ENCODE measurements at regions not wholly inside any gene's neighbourhood (a gene's known extent, or its start where the extent isn't known, plus 50 kb on each side); places are given as distances from the start of the nearest gene placed in this dataset.

DNA sequence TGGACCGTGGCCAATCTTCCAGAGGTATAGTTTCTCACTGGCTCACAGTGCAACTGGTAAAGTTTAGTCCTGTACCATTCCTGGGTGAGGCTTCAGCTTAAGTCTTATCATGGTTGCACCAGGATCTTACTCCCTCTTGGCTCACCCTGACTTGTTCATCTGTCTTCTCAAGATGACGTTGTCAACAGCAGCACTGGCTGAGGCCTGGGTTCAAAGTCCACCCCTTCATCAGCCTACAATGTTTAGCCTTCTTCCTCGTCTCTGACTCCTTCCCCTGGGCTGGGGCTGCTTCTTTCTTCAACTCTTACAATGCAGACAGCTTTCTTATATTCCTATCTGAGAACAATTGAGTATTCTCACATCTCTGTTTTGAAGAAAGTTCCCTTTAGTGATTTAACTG is 311.1 kb upstream of the CLINT1 start:
- TF ChIP-seq JUND (IDR thresholded peaks at IDR 0.05; ENCODE audit: low read depth) = no peak
- DNase-seq (ENCODE audit: low read depth in 1 of 2, low spot score in 1 of 2) = no peak
- in situ Hi-C loops (cut with HindIII; ENCODE audit: low pct_unique_long_range_greater_than_20kb, low sequenced_read_pairs) = no loop called here

DNA sequence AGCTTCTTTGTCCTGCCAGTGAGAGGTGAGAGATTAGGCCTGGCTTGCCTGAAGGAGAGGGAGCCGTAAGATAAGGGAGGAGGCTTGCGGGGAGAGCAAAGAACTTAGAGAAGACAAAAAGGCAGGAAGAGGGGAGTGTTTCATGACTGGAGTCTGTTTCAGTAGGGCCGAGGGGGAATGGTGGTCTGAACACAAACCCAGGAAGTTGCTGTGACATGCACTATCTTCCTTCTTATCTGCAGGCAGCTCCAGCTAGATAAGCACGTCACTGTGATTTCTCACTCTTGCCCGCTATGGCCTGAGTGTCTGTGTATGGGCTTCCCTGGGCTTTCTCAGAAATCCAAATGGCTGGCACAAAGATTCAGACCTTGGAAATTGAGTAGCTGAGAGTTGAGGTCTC is 307.5 kb upstream of the CLINT1 start:
- no peak for TF ChIP-seq JUND (IDR thresholded peaks at IDR 0.05; ENCODE audit: low read depth)
- in situ Hi-C loops (cut with HindIII; ENCODE audit: low pct_unique_long_range_greater_than_20kb, low sequenced_read_pairs) = no loop called here
- no peak for DNase-seq (ENCODE audit: low read depth in 1 of 2, low spot score in 1 of 2)

DNA sequence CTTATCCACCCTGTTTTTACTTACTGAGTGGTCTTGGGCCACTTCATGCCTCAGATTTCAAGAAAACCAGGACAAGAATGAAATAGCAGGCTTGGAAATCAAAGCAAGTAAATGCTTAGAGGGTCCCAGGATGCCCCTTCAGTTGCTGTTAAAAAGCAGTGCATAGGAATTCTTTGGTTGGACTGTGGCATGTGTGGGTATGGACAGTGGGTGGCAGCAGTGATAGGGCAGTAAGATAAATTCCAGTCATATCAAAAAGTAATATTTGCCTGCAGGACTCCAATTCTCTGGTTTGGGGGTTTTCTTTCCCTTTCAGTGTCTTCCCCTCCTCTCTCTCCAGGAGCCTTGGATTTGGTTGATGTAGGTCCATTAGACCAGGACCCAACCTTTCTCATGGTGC is 306.7 kb upstream of the CLINT1 start:
- no peak for DNase-seq (ENCODE audit: low read depth in 1 of 2, low spot score in 1 of 2)
- TF ChIP-seq JUND (IDR thresholded peaks at IDR 0.05; ENCODE audit: low read depth) = no peak
- in situ Hi-C loops (cut with HindIII; ENCODE audit: low pct_unique_long_range_greater_than_20kb, low sequenced_read_pairs) = no loop called here

DNA sequence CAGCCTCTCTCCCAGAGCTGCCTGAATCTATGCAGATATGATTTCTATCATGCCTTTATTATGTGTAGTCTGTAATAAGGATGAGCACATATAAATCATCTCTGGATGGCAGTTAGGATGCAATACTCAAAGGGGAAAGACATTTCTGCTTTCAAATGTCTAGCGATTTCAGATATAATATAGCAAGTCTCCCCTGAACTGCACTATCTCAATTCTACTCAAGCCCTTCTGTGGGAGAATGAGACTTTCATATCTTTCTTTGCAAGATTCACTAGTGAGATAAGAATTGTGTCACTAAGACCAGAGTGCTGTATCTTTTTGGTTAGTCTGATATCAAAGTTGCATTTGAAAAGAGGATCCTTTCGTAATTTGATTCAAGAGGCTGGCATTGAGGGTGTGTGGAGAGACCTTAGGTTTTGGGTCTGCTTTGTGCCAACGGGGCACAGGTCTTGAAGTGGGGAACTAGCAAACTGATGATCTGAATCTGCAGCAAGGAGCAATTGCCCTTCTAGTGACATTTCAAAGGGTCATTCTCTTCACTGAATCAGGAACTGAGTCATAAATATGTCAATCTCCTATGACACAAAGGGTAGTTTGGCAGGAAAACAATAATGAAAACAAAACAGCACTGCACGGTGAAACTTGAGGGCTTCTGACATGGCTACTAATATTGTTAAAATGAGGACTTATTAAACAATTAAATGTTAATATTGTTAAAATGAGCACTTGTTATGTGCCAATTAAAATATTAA is 305.5 kb upstream of the CLINT1 start:
- TF ChIP-seq JUND (IDR thresholded peaks at IDR 0.05; ENCODE audit: low read depth) = no peak
- in situ Hi-C loops (cut with HindIII; ENCODE audit: low pct_unique_long_range_greater_than_20kb, low sequenced_read_pairs) = no loop called here

DNA sequence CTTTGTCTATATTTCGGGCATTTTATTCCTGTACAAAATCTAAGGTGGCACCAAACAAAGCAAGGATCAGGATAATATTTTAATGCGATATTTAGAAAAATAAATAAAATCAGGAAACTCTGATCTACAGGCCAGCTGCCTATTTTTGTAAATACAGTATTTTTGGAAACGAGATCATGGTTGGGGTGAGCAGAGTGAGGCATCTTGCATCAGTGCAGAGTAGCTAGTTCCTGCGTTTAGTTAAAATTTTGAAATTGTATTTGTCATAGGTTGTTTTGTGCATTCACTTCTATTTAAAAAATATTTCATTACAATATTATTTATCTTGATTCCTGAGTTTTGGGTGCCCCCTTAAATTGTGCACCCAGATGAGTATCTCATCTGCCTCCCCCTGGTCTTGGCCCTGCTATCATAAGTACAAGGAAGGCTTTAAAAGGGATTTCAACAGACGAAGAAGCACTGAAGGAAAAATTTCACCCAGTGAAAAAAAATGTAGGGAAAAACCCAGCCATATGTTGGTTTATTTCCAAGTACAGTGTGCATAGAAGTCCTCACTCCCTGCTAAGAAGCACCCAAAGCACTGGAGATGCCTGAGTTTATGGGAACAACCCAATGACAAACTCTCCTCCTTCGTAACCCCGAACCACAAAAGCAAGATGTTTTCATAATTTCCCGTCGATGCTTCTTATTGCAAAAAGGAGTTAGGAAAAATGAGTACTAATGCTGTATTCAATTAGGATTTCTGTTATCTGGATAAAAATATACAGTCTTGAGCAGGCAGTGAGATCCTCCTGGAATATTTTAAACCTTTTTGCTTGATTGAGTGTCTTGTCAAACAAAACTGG is 304.7 kb upstream of the CLINT1 start:
- in situ Hi-C loops (cut with HindIII; ENCODE audit: low pct_unique_long_range_greater_than_20kb, low sequenced_read_pairs) = no loop called here
- TF ChIP-seq JUND (IDR thresholded peaks at IDR 0.05; ENCODE audit: low read depth) = no peak
- no peak for DNase-seq (ENCODE audit: low read depth in 1 of 2, low spot score in 1 of 2)

More for the DNA sequence above, 305.5 kb upstream of the CLINT1 start:
- no peak for DNase-seq (ENCODE audit: low read depth in 1 of 2, low spot score in 1 of 2)

DNA sequence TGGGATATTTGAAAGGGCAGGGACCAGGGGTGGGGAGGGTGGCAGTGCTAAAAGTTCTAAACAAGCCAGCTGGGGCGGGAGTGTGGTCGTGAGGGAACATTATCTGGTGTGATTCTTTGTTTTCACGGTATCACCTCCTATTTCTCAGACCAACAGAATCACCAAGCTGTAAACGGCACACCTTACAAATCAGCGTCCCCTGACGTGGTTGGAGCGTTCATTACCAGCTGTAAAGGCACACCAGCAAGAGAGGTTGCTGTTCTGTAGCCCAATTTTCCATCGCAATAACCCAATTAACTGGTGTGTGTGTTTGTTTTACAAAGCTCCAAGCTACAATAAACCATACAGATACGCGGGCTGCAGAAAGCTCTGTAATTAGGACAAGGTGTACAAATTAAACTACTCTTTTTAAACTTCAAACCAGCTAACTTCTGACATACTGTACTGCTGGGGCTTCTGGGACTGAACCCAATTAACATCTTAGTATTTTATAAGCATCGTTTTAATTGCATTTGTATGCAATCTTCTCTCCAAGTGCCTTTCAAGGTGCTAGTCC is 303.6 kb upstream of the CLINT1 start:
- no peak for TF ChIP-seq JUND (IDR thresholded peaks at IDR 0.05; ENCODE audit: low read depth)
- in situ Hi-C loops (cut with HindIII; ENCODE audit: low pct_unique_long_range_greater_than_20kb, low sequenced_read_pairs) = no loop called here
- DNase-seq (ENCODE audit: low read depth in 1 of 2, low spot score in 1 of 2) = no peak

DNA sequence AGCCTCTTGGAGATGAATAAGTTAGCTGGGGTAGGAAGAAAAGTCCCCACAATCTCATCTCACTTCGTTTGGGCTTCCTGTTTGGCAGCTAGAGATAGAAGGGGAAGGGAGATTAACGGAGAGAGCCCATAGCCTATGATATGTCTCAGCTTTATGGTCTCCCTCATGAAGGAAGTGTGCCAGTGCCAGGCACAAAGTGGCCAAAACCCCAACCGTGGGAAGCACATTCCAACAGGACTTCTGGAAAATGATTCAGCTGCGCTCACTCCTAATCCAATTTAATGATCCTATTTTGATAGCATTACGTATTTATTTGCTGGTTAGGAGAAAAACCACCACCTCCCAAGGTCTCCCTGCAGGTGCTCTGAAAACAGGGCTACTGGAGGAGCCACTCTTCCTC is 303.1 kb upstream of the CLINT1 start:
- in situ Hi-C loops (cut with HindIII; ENCODE audit: low pct_unique_long_range_greater_than_20kb, low sequenced_read_pairs) = no loop called here

DNA sequence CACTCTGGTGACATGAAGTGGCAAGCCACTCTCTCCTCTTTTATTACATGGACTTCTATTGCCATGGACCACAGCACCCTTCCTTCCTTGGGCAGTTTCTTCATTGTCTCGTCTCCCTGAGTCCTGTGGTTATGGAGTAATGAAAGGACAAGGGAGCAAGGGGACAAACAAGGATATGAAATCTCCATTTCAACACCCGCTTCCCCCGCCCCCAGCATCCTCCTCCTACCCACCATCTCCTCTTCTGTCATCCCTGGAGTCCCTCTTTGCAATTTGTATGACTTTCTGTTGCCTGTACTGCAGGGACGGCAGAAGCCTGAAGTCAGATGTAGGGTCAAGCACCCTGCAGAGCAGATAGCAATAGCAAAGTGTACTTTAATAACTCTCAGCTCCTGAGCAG is 300.7 kb upstream of the CLINT1 start:
- no peak for TF ChIP-seq JUND (IDR thresholded peaks at IDR 0.05; ENCODE audit: low read depth)
- in situ Hi-C loops (cut with HindIII; ENCODE audit: low pct_unique_long_range_greater_than_20kb, low sequenced_read_pairs) = no loop called here

More for the DNA sequence above, 303.1 kb upstream of the CLINT1 start:
- TF ChIP-seq JUND (IDR thresholded peaks at IDR 0.05; ENCODE audit: low read depth) = no peak
- DNase-seq (ENCODE audit: low read depth in 1 of 2, low spot score in 1 of 2) = no peak

DNA sequence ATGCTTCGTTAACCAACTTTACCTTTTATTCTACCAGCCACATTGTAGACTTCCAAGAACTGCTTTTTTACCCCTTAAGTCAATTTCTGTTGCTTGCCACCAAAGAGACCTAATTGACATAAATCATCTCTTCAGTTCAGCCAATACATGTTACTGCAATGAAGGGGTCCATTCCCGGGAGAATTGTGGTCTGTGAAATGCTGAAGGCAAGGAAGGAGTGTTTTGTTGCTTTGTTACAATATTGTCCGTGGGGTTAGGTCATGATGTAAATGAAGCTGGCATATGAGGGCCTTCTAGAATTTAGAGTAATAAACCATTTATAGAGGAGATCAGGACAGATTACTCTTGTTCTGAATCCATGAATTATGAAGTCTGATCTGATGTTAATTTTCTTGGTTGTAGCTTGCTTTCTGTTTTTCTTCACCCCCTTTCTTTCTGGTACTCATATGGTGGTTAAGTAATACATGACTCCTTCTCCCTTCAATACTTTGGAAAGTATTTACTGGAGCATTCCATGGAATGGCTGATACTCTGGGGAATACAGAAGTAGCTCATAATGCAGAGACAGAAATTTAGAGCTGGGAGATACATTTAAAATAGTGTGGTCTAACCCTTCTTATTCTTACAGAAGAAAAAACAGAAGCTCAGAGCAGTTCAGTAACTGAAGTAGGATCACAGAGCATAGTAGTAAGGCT is 297.0 kb upstream of the CLINT1 start:
- no peak for TF ChIP-seq JUND (IDR thresholded peaks at IDR 0.05; ENCODE audit: low read depth)
- in situ Hi-C loops (cut with HindIII; ENCODE audit: low pct_unique_long_range_greater_than_20kb, low sequenced_read_pairs) = no loop called here
- DNase-seq (ENCODE audit: low read depth in 1 of 2, low spot score in 1 of 2) = no peak

More for the DNA sequence above, 300.7 kb upstream of the CLINT1 start:
- DNase-seq (ENCODE audit: low read depth in 1 of 2, low spot score in 1 of 2) = no peak

DNA sequence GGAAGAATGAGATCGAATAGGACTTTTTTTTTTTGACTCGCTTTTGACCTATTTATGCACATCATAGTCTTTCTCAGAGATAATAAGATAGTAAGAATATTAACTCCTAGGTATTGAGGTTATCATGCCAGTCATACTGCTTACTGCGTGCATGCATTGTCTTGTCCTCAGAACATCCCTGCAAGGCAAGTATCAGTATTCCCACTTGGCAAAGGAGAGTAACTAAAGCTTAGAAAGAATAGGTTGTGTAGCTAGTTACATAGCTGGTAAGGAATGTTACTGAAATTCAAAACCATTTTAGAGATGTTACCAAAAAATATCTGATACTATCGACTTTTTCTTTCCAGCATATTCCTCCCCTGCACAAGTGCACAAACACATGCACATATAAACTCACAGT is 296.1 kb upstream of the CLINT1 start:
- no peak for DNase-seq (ENCODE audit: low read depth in 1 of 2, low spot score in 1 of 2)
- in situ Hi-C loops (cut with HindIII; ENCODE audit: low pct_unique_long_range_greater_than_20kb, low sequenced_read_pairs) = no loop called here
- no peak for TF ChIP-seq JUND (IDR thresholded peaks at IDR 0.05; ENCODE audit: low read depth)

DNA sequence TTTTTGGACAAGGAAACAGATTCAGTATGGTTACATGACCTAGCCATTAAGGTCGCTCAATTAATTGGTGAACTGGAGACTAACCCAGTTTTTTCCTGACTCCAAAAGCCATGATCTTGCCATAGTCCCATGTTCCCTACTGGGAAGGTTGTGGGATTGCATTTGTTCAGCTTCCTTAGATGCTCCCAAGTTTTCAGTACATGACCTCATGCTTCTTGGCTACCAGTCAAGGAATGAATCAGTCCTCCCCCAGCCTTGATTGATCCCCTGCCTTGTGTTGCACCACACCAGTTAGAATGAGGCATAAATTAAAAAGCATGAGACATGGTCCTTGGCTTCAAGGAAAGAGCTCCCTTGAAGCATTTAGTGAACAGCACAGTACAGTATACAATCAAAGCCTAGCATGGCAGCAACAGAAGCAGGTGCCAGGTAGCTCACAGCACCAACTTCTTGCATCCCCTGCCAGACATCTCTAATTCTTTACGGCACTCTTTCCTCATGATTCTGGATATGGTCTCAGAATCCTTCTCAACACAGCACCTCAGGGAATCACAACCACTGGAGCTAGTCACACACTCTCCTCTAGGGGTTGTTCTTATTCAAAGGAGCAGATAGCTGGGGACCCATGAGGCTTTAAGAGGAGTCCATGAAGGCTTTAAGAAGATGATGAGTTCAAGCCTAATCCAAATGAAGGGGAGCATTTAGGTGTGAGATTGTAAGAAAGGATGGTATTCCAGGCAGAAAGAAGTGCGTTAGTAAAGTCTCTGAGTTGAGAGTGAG is 295.5 kb upstream of the CLINT1 start:
- TF ChIP-seq JUND (IDR thresholded peaks at IDR 0.05; ENCODE audit: low read depth) = no peak
- in situ Hi-C loops (cut with HindIII; ENCODE audit: low pct_unique_long_range_greater_than_20kb, low sequenced_read_pairs) = no loop called here
- DNase-seq (ENCODE audit: low read depth in 1 of 2, low spot score in 1 of 2) = no peak

DNA sequence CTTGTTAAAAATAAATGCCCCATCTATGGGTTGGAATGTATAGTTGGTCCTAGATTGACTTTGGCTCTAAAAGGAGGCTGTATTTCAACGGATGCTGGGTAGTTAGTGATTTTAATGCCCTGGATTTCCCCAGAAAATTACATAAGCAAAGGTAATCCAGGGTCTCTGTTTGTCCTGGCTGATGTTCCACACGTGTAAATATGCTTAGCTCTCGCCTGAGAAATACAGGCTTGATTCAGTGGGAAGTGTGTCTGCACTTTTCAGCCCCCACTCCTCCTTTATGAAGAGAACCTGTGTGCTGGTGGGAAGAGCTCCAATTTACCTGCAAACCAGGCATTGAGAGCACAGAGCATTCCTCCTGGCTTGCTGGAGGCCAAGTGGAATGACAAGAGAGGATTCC is 294.6 kb upstream of the CLINT1 start:
- no peak for DNase-seq (ENCODE audit: low read depth in 1 of 2, low spot score in 1 of 2)
- no peak for TF ChIP-seq JUND (IDR thresholded peaks at IDR 0.05; ENCODE audit: low read depth)
- in situ Hi-C loops (cut with HindIII; ENCODE audit: low pct_unique_long_range_greater_than_20kb, low sequenced_read_pairs) = no loop called here

All from T47D (cell line).